Activated CD8-positive, alpha-beta T cell treated with anti-CD3 and anti-CD28 coated beads, Interleukin-2, amount 10 ng/mL, durations not matched to agents 7 days and 5 days (primary cell): ENCODE measurements at regions not wholly inside any gene's neighbourhood (a gene's known extent, or its start where the extent isn't known, plus 50 kb on each side); places are given as distances from the start of the nearest gene placed in this dataset.

Experiments
- ATAC-seq: fragments of 150-1000 bp; cut with Tn5 transposase; one replicate; pipeline ENCODE4 v1.10.0; 2021; ENCODE audit warnings: moderate library complexity
- CTCF ChIA-PET: fragments of 350-600 bp; sonication (Branson Sonifier 250); formaldehyde crosslinking; loops from one replicate; lab custom pipeline; 2021; ENCODE audit warnings: antibody characterized with exemption; lab: Charles Lee
- POLR2A ChIA-PET: fragments of 350-600 bp; sonication (Branson Sonifier 250); formaldehyde crosslinking; loops from one replicate; lab custom pipeline; 2021; ENCODE audit warnings: antibody characterized with exemption; lab: Charles Lee
- DNase-seq: peaks from one replicate; pipeline ENCODE4 v3.0.0-alpha.2; 2020
- H3K27ac Mint-ChIP-seq: one replicate; pipeline ENCODE4 v1.8.0; 2021; ENCODE audit warnings: mild to moderate bottlenecking, mixed read lengths
- H3K27me3 Mint-ChIP-seq: one replicate; pipeline ENCODE4 v1.8.0; 2021; ENCODE audit warnings: low read depth, mixed read lengths
- H3K36me3 Mint-ChIP-seq: one replicate; pipeline ENCODE4 v1.8.0; 2021; ENCODE audit warnings: low read depth, mixed read lengths
- H3K4me1 Mint-ChIP-seq: one replicate; pipeline ENCODE4 v1.8.0; 2021; ENCODE audit warnings: low read depth, mixed read lengths
- H3K4me3 Mint-ChIP-seq: one replicate; pipeline ENCODE4 v1.8.0; 2021; ENCODE audit warnings: mild to moderate bottlenecking, mixed read lengths
- H3K9me3 Mint-ChIP-seq: one replicate; pipeline ENCODE4 v1.8.0; 2022; ENCODE audit warnings: mixed read lengths; ENCODE audit not compliant: insufficient read depth

GRCh38 chr18:76771192-76771799 lies 51.1 kb upstream of the ZNF236 start:
- Mint-ChIP-seq H3K4me1 (peaks cover 12% of the 10 kb centered on the region), H3K36me3 (peaks cover 10% of the 10 kb centered on the region), H3K27ac (no peak overlapping the region), H3K4me3 (no peak overlapping the region), H3K27me3 (peaks cover 30% of the 10 kb centered on the region), H3K9me3 (peaks cover 31% of the 10 kb centered on the region)
- ATAC-seq (no peak), DNase-seq (no peak)
- CTCF ChIA-PET, result no interaction called here
- POLR2A ChIA-PET, result no interaction called here

- Mint-ChIP-seq H3K27me3 (peaks cover 33% of the 10 kb centered on the region), H3K4me1 (peaks cover 38% of the 10 kb centered on the region), H3K4me3 (no peak overlapping the region), H3K27ac (no peak overlapping the region), H3K36me3 (peaks cover 18% of the 10 kb centered on the region), H3K9me3 (peaks cover 35% of the 10 kb centered on the region)
- ChIA-PET POLR2A (no interaction called here), CTCF (no interaction called here)
- DNase-seq (no peak), ATAC-seq (no peak)
Measured at GRCh38 chr18:76767954-76768353, 54.4 kb upstream of the ZNF236 start.

GRCh38 chr18:76766429-76766828 lies 55.9 kb upstream of the ZNF236 start:
- peaks cover 18% of the 10 kb centered on the region for H3K36me3 Mint-ChIP-seq
- H3K9me3 Mint-ChIP-seq, result peaks cover 35% of the 10 kb centered on the region
- no peak overlapping the region for H3K27ac Mint-ChIP-seq
- no peak overlapping the region for H3K4me3 Mint-ChIP-seq
- peaks cover 37% of the 10 kb centered on the region for H3K27me3 Mint-ChIP-seq
- ChIA-PET CTCF (no interaction called here), POLR2A (no interaction called here)
- no peak for DNase-seq
- no peak for ATAC-seq
- peaks cover 51% of the 10 kb centered on the region for H3K4me1 Mint-ChIP-seq

- POLR2A ChIA-PET, result no interaction called here
- CTCF ChIA-PET, result no interaction called here
- Mint-ChIP-seq H3K9me3 (peaks cover 32% of the 10 kb centered on the region), H3K27me3 (peaks cover 33% of the 10 kb centered on the region), H3K4me1 (peaks cover 56% of the 10 kb centered on the region), H3K4me3 (no peak overlapping the region), H3K27ac (no peak overlapping the region), H3K36me3 (peaks cover 18% of the 10 kb centered on the region)
- DNase-seq, result no peak
- no peak for ATAC-seq
Measured at GRCh38 chr18:76765649-76766048, 56.7 kb upstream of the ZNF236 start.

- POLR2A ChIA-PET, result no interaction called here
- Mint-ChIP-seq H3K4me1 (peaks cover 56% of the 10 kb centered on the region), H3K9me3 (peaks cover 29% of the 10 kb centered on the region), H3K36me3 (peaks cover 18% of the 10 kb centered on the region), H3K4me3 (no peak overlapping the region), H3K27me3 (peaks cover 33% of the 10 kb centered on the region), H3K27ac (no peak overlapping the region)
- CTCF ChIA-PET, result no interaction called here
- ATAC-seq (peak; percentile 69), DNase-seq (peak; percentile 48)
Measured at GRCh38 chr18:76764291-76764901, 58.0 kb upstream of the ZNF236 start.

- H3K4me3 Mint-ChIP-seq, result no peak overlapping the region
- CTCF ChIA-PET, result no interaction called here
- H3K4me1 Mint-ChIP-seq, result peaks cover 23% of the 10 kb centered on the region
- POLR2A ChIA-PET, result no interaction called here
- no peaks in the 10 kb centered on the region for H3K9me3 Mint-ChIP-seq
- ATAC-seq (no peak), DNase-seq (no peak)
- H3K27ac Mint-ChIP-seq, result no peak overlapping the region
- H3K36me3 Mint-ChIP-seq, result peaks cover 2% of the 10 kb centered on the region
- H3K27me3 Mint-ChIP-seq, result peaks cover 17% of the 10 kb centered on the region
Measured at GRCh38 chr18:76759056-76759455, 63.3 kb upstream of the ZNF236 start.

GRCh38 chr18:76757925-76758324 lies 64.4 kb upstream of the ZNF236 start:
- Mint-ChIP-seq H3K27ac (no peak overlapping the region), H3K4me1 (peaks cover 18% of the 10 kb centered on the region), H3K9me3 (no peaks in the 10 kb centered on the region), H3K4me3 (no peak overlapping the region), H3K36me3 (no peaks in the 10 kb centered on the region), H3K27me3 (peaks cover 15% of the 10 kb centered on the region)
- no peak for DNase-seq
- POLR2A ChIA-PET, result no interaction called here
- CTCF ChIA-PET, result no interaction called here
- no peak for ATAC-seq

- ChIA-PET CTCF (no interaction called here), POLR2A (no interaction called here)
- Mint-ChIP-seq H3K27me3 (peaks cover 11% of the 10 kb centered on the region), H3K4me3 (no peak overlapping the region), H3K4me1 (peaks cover 15% of the 10 kb centered on the region), H3K27ac (no peak overlapping the region), H3K9me3 (no peaks in the 10 kb centered on the region), H3K36me3 (no peaks in the 10 kb centered on the region)
- ATAC-seq (no peak), DNase-seq (no peak)
Measured at GRCh38 chr18:76757335-76757734, 65.0 kb upstream of the ZNF236 start.

- no peak overlapping the region for H3K4me3 Mint-ChIP-seq
- no peak for ATAC-seq
- no peaks in the 10 kb centered on the region for H3K9me3 Mint-ChIP-seq
- DNase-seq, result no peak
- peaks cover 4% of the 10 kb centered on the region for H3K27me3 Mint-ChIP-seq
- H3K36me3 Mint-ChIP-seq, result no peaks in the 10 kb centered on the region
- H3K27ac Mint-ChIP-seq, result no peak overlapping the region
- CTCF ChIA-PET, result no interaction called here
- POLR2A ChIA-PET, result no interaction called here
- H3K4me1 Mint-ChIP-seq, result peaks cover 8% of the 10 kb centered on the region
Measured at GRCh38 chr18:76756531-76757253, 65.7 kb upstream of the ZNF236 start.

GRCh38 chr18:76754351-76754750 lies 68.0 kb upstream of the ZNF236 start:
- Mint-ChIP-seq H3K36me3 (no peaks in the 10 kb centered on the region), H3K27me3 (peaks cover 2% of the 10 kb centered on the region), H3K4me3 (no peak overlapping the region), H3K27ac (no peak overlapping the region), H3K9me3 (peaks cover 9% of the 10 kb centered on the region), H3K4me1 (no peaks in the 10 kb centered on the region)
- ChIA-PET CTCF (interaction anchor here (0.7 to 1.0 kb wide), 2 partner anchors 49 to 1001 kb away, joined by 3 read pairs; no protein-coding TSS in a partner anchor), POLR2A (no interaction called here)
- no peak for DNase-seq
- ATAC-seq, result no peak

GRCh38 chr18:76752400-76752799 lies 70.0 kb upstream of the ZNF236 start:
- ChIA-PET POLR2A (no interaction called here), CTCF (no interaction called here)
- no peak overlapping the region for H3K4me3 Mint-ChIP-seq
- H3K4me1 Mint-ChIP-seq, result no peaks in the 10 kb centered on the region
- peaks cover 6% of the 10 kb centered on the region for H3K36me3 Mint-ChIP-seq
- ATAC-seq (no peak), DNase-seq (no peak)
- H3K27ac Mint-ChIP-seq, result no peak overlapping the region
- peaks cover 22% of the 10 kb centered on the region for H3K9me3 Mint-ChIP-seq
- peaks cover 5% of the 10 kb centered on the region for H3K27me3 Mint-ChIP-seq
